Body of pancreas (tissue), 4 donors: ENCODE measurements at regions not wholly inside any gene's neighbourhood (a gene's known extent, or its start where the extent isn't known, plus 50 kb on each side); places are given as distances from the start of the nearest gene placed in this dataset.

ENCODE experiments used
- POLR2A ChIP-seq, 3 donors: fragments of 450-650 bp; IDR thresholded peaks; one replicate each; pipeline ENCODE4 v1.6.1; 2016; ENCODE audit warnings: antibody characterized with exemption in 3 of 3, mild to moderate bottlenecking in 2 of 3
- TF ChIP-seq, protein P1 (sequence below), 7 experiments: fragments of 450-650 bp in 4 of 7; fragments of 200-600 bp in 3 of 7; sonication (generic) in 3 of 7; IDR thresholded peaks; one replicate each; pipeline ENCODE4 v1.5.1; 2016 to 2019; ENCODE audit warnings: antibody characterized with exemption in 7 of 7

DNA sequence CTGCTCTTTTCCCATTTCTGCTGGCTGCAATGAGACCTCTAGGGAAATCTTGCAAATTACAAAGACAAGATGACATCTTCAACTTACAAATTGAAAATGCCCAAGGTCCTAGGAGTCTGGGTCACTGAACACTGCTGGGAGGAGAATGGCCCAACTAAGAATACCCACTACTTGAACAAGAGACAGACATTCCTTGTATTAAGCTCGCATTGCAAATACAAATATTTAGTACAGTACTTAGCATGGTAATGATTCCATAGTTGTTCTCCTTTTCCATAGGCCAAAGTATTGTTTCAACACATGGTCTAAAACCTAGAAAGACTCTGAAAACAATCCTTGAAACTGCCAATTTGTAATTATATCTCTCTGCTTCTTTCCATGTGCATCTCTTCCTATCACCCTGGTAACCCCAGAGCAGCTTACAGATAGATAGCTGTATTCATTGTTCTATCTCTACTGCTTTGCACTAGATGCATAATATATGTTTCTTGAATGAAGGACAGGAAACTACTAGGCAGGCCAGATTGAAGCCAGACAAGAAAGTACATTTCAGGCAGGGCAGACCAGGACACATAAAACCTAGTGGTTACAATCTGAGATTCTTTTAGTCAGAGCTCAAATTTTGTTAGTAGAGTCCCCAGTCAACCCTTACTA, 1545.7 kb upstream of the TENM4 start:
- TF ChIP-seq, protein P1, sequence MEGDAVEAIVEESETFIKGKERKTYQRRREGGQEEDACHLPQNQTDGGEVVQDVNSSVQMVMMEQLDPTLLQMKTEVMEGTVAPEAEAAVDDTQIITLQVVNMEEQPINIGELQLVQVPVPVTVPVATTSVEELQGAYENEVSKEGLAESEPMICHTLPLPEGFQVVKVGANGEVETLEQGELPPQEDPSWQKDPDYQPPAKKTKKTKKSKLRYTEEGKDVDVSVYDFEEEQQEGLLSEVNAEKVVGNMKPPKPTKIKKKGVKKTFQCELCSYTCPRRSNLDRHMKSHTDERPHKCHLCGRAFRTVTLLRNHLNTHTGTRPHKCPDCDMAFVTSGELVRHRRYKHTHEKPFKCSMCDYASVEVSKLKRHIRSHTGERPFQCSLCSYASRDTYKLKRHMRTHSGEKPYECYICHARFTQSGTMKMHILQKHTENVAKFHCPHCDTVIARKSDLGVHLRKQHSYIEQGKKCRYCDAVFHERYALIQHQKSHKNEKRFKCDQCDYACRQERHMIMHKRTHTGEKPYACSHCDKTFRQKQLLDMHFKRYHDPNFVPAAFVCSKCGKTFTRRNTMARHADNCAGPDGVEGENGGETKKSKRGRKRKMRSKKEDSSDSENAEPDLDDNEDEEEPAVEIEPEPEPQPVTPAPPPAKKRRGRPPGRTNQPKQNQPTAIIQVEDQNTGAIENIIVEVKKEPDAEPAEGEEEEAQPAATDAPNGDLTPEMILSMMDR (IDR thresholded peaks at IDR 0.05), result no peak
- no peak for TF ChIP-seq POLR2A (IDR thresholded peaks at IDR 0.05)
